ENCODE measurements at regions not wholly inside any gene's neighbourhood (a gene's known extent, or its start where the extent isn't known, plus 50 kb on each side); places are given as distances from the start of the nearest gene placed in this dataset.

- TF ChIP-seq CTCF (conservative IDR thresholded peaks at IDR 0.05) (no peak), ZFX (IDR thresholded peaks at IDR 0.05) (no peak)
These were observed 688.3 kb upstream of the NECTIN3 start for GRCh38 chr3:110383356-110383755.
